ENCODE measurements at regions not wholly inside any gene's neighbourhood (a gene's known extent, or its start where the extent isn't known, plus 50 kb on each side); places are given as distances from the start of the nearest gene placed in this dataset.

GRCh38 chr13:33970746-33971561 is 153.0 kb downstream of the RFC3 start:
- peaks cover 0 to 4% of the 10 kb centered on the region in 2 donors for H3K9me3 ChIP-seq (replicated peaks in 1 of 2; ENCODE audit: control insufficient read depth in 1 of 2, insufficient read depth in 1 of 2, low read length in 2 of 2)
- H3K4me1 Mint-ChIP-seq: no peaks in the 10 kb centered on the region

DNA sequence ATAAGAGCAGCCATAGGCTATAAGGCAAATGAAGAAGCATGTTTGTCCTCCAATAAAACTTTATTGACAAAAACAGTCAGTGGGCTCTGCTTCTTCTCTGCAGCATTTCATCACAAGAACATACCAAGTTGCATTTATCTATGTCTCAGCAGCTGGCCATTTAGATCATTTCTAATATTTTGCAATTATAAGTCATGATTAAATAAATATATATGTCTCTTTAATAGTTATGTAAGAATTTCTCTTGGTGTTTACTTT is 153.5 kb downstream of the RFC3 start:
- TF ChIP-seq CTCF (IDR thresholded peaks at IDR 0.05): no peak
- no peaks in the 10 kb centered on the region for H3K4me1 Mint-ChIP-seq
- Histone ChIP-seq H3K4me1 (ENCODE audit: control insufficient read depth in 1 of 2, insufficient read depth in 2 of 2, low read length in 2 of 2) (no peaks in the 10 kb centered on the region), H4K20me1 (ENCODE audit: insufficient read depth, low read length) (no peaks in the 10 kb centered on the region), H3K27ac (ENCODE audit: low read depth in 1 of 2, low read length in 2 of 2) (no peak overlapping the region), H3K79me2 (ENCODE audit: insufficient read depth, low read length) (no peaks in the 10 kb centered on the region), H3K27me3 (ENCODE audit: control insufficient read depth in 2 of 2, insufficient read depth in 2 of 2, low read length in 2 of 2) (no peaks in the 10 kb centered on the region), H3K36me3 (replicated peaks in 1 of 2; ENCODE audit: control insufficient read depth in 1 of 2, insufficient read depth in 2 of 2, low read length in 2 of 2) (no peaks in the 10 kb centered on the region), H3K9ac (ENCODE audit: insufficient read depth, low read length, poor library complexity, severe bottlenecking) (no peak overlapping the region), H3K4me2 (replicated peaks; ENCODE audit: extremely low read depth, low read length, poor library complexity, severe bottlenecking) (no peak overlapping the region), H2AFZ (ENCODE audit: insufficient read depth, low read depth, low read length, poor library complexity, severe bottlenecking) (no peak overlapping the region), H3K4me3 (replicated peaks in 1 of 3; ENCODE audit: low read depth in 2 of 3, low read length in 3 of 3) (no peak overlapping the region), H3K9me3 (replicated peaks in 1 of 2; ENCODE audit: control insufficient read depth in 1 of 2, insufficient read depth in 1 of 2, low read length in 2 of 2) (peaks cover 0 to 4% of the 10 kb centered on the region in 2 donors)
- H3K27ac Mint-ChIP-seq: no peak overlapping the region
- no peaks in the 10 kb centered on the region for H3K36me3 Mint-ChIP-seq
- peaks cover 0 to 4% (median 1%) of the 10 kb centered on the region in 3 donors for H3K27me3 Mint-ChIP-seq (ENCODE audit: low read depth in 3 of 3)
- DNase-seq: no peak
- intact Hi-C loops (cut with micrococcal nuclease): no loop called here
- H3K9me3 Mint-ChIP-seq: peaks cover 0 to 25% (median 8%) of the 10 kb centered on the region in 7 donors
- no peak overlapping the region for H3K4me3 Mint-ChIP-seq

More at GRCh38 chr13:33970746-33971561, 153.0 kb downstream of the RFC3 start:
- Mint-ChIP-seq H3K36me3 (no peaks in the 10 kb centered on the region), H3K4me3 (no peak overlapping the region), H3K9me3 (peaks cover 2 to 25% (median 9%) of the 10 kb centered on the region in 7 donors), H3K27ac (no peak overlapping the region), H3K27me3 (ENCODE audit: low read depth in 3 of 3) (peaks cover 0 to 4% (median 1%) of the 10 kb centered on the region in 3 donors)
- H3K9ac ChIP-seq (ENCODE audit: insufficient read depth, low read length, poor library complexity, severe bottlenecking): no peak overlapping the region
- H3K36me3 ChIP-seq (replicated peaks in 1 of 2; ENCODE audit: control insufficient read depth in 1 of 2, insufficient read depth in 2 of 2, low read length in 2 of 2): no peaks in the 10 kb centered on the region
- no peak for DNase-seq
- H4K20me1 ChIP-seq (ENCODE audit: insufficient read depth, low read length): no peaks in the 10 kb centered on the region
- H3K4me1 ChIP-seq (ENCODE audit: control insufficient read depth in 1 of 2, insufficient read depth in 2 of 2, low read length in 2 of 2): no peaks in the 10 kb centered on the region
- WGBS (ENCODE audit: insufficient coverage): 100% methylated on average over 1 of the region's 4 CpGs
- no peak overlapping the region for H3K4me3 ChIP-seq (replicated peaks in 1 of 3; ENCODE audit: low read depth in 2 of 3, low read length in 3 of 3)
- H3K4me2 ChIP-seq (replicated peaks; ENCODE audit: extremely low read depth, low read length, poor library complexity, severe bottlenecking): no peak overlapping the region
- H3K27ac ChIP-seq (ENCODE audit: low read depth in 1 of 2, low read length in 2 of 2): no peak overlapping the region
- H3K27me3 ChIP-seq (ENCODE audit: control insufficient read depth in 2 of 2, insufficient read depth in 2 of 2, low read length in 2 of 2): no peaks in the 10 kb centered on the region
- no peaks in the 10 kb centered on the region for H3K79me2 ChIP-seq (ENCODE audit: insufficient read depth, low read length)
- no peak for TF ChIP-seq CTCF (IDR thresholded peaks at IDR 0.05)
- intact Hi-C loops (cut with micrococcal nuclease): no loop called here
- no peak overlapping the region for H2AFZ ChIP-seq (ENCODE audit: insufficient read depth, low read depth, low read length, poor library complexity, severe bottlenecking)
